HG03342 (cell line): ENCODE measurements at regions not wholly inside any gene's neighbourhood (a gene's known extent, or its start where the extent isn't known, plus 50 kb on each side); places are given as distances from the start of the nearest gene placed in this dataset.
"Not testable (repeated sequence)": the region's sequence is repeated elsewhere in the genome, so short reads cannot be mapped to it uniquely, and the experiment has no call there.

ENCODE experiments used
- ATAC-seq: cut with Tn5 transposase; IDR thresholded peaks from one replicate; pipeline ENCODE4 v1.9.1; 2021; ENCODE audit warnings: mild to moderate bottlenecking, moderate library complexity; ENCODE audit not compliant: unreplicated experiment

GRCh38 chr1:47593013-47593568 lies 155.2 kb downstream of the FOXD2 start:
- no peak for ATAC-seq

- no peak for ATAC-seq
Observed at GRCh38 chr1:47593598-47594285, 155.9 kb downstream of the FOXD2 start.

GRCh38 chr1:47594627-47595026 lies 156.8 kb downstream of the FOXD2 start:
- no peak for ATAC-seq

- no peak for ATAC-seq
Observed at GRCh38 chr1:47596328-47596727, 158.5 kb downstream of the FOXD2 start.

- no peak for ATAC-seq
Observed at GRCh38 chr1:47598357-47598756, 160.5 kb downstream of the FOXD2 start.

- ATAC-seq: no peak
Observed at GRCh38 chr1:47599777-47600176, 161.9 kb downstream of the FOXD2 start.

GRCh38 chr1:47602491-47602890 lies 164.6 kb downstream of the FOXD2 start:
- not testable (repeated sequence) for ATAC-seq

- not testable (repeated sequence) for ATAC-seq
Observed at GRCh38 chr1:47604869-47605268, 167.0 kb downstream of the FOXD2 start.

GRCh38 chr1:47608296-47608875 lies 170.5 kb downstream of the FOXD2 start:
- no peak for ATAC-seq

GRCh38 chr1:47611992-47612391 lies 174.1 kb downstream of the FOXD2 start:
- ATAC-seq: no peak

GRCh38 chr1:47612819-47613218 lies 175.0 kb downstream of the FOXD2 start:
- ATAC-seq: no peak

- ATAC-seq: no peak
Observed at GRCh38 chr1:47616036-47616435, 178.2 kb downstream of the FOXD2 start.

- no peak for ATAC-seq
Observed at GRCh38 chr1:47616906-47617305, 179.1 kb downstream of the FOXD2 start.

- no peak for ATAC-seq
Observed at GRCh38 chr1:47617381-47618221, 179.8 kb downstream of the FOXD2 start.

GRCh38 chr1:47618222-47618720 lies 180.4 kb downstream of the FOXD2 start:
- no peak for ATAC-seq

- no peak for ATAC-seq
Observed at GRCh38 chr1:47618830-47619229, 181.0 kb downstream of the FOXD2 start.

- no peak for ATAC-seq
Observed at GRCh38 chr1:47621483-47621882, 183.6 kb downstream of the FOXD2 start.

- no peak for ATAC-seq
Observed at GRCh38 chr1:47621977-47622376, 184.1 kb downstream of the FOXD2 start.

GRCh38 chr1:47622776-47623556 lies 185.1 kb downstream of the FOXD2 start:
- ATAC-seq: no peak

- ATAC-seq: no peak
Observed at GRCh38 chr1:47623557-47623940, 185.7 kb downstream of the FOXD2 start.

- ATAC-seq: no peak
Observed at GRCh38 chr1:47624531-47624930, 186.7 kb downstream of the FOXD2 start.
